ENCODE measurements at regions not wholly inside any gene's neighbourhood (a gene's known extent, or its start where the extent isn't known, plus 50 kb on each side); places are given as distances from the start of the nearest gene placed in this dataset.
"Not testable (repeated sequence)": the region's sequence is repeated elsewhere in the genome, so short reads cannot be mapped to it uniquely, and the experiment has no call there.

- Histone ChIP-seq H3K4me2 (ENCODE audit: insufficient read depth, low read length) (no peak overlapping the region), H3K9me1 (replicated peaks; ENCODE audit: control insufficient read depth, extremely low read depth, insufficient read depth, low read length) (no peaks in the 10 kb centered on the region), H4K20me1 (replicated peaks; ENCODE audit: control insufficient read depth, extremely low read depth, insufficient read depth, low read length) (no peaks in the 10 kb centered on the region), H3K27me3 (ENCODE audit: control insufficient read depth in 2 of 2, insufficient read depth in 2 of 2, low read length in 2 of 2) (no peaks in the 10 kb centered on the region), H3K36me3 (ENCODE audit: control insufficient read depth in 2 of 2, extremely low read depth in 1 of 2, insufficient read depth in 2 of 2, low read length in 2 of 2) (no peaks in the 10 kb centered on the region), H3K4me1 (ENCODE audit: control insufficient read depth, extremely low read depth, insufficient read depth, low read length) (no peaks in the 10 kb centered on the region), H3K9me3 (replicated peaks; ENCODE audit: control insufficient read depth, insufficient read depth, low read length) (peaks cover 2% of the 10 kb centered on the region), H2AFZ (ENCODE audit: low read depth, low read length) (no peak overlapping the region), H3K79me2 (ENCODE audit: control insufficient read depth, insufficient read depth, low read length) (no peaks in the 10 kb centered on the region), H3K27ac (ENCODE audit: insufficient read depth, low read depth, low read length) (no peak overlapping the region), H3K9ac (replicated peaks; ENCODE audit: extremely low read depth, insufficient read depth, low read length) (no peak overlapping the region), H3K4me3 (replicated peaks in 1 of 3; ENCODE audit: insufficient read depth in 1 of 3, low read depth in 1 of 3, low read length in 3 of 3) (no peak overlapping the region)
- no peak for TF ChIP-seq FOS (IDR thresholded peaks at IDR 0.05; ENCODE audit: borderline replicate concordance, insufficient read depth, low read length)
- no peak for TF ChIP-seq POLR2A (IDR thresholded peaks at IDR 0.05; ENCODE audit: low read depth, low read length)
- no peak for TF ChIP-seq EZH2 (IDR thresholded peaks at IDR 0.05; ENCODE audit: borderline replicate concordance, low read depth, low read length, severe bottlenecking)
- TF ChIP-seq POLR2AphosphoS5 (IDR thresholded peaks at IDR 0.05; ENCODE audit: insufficient read depth, low read depth, low read length): no peak
- TF ChIP-seq, protein P1, sequence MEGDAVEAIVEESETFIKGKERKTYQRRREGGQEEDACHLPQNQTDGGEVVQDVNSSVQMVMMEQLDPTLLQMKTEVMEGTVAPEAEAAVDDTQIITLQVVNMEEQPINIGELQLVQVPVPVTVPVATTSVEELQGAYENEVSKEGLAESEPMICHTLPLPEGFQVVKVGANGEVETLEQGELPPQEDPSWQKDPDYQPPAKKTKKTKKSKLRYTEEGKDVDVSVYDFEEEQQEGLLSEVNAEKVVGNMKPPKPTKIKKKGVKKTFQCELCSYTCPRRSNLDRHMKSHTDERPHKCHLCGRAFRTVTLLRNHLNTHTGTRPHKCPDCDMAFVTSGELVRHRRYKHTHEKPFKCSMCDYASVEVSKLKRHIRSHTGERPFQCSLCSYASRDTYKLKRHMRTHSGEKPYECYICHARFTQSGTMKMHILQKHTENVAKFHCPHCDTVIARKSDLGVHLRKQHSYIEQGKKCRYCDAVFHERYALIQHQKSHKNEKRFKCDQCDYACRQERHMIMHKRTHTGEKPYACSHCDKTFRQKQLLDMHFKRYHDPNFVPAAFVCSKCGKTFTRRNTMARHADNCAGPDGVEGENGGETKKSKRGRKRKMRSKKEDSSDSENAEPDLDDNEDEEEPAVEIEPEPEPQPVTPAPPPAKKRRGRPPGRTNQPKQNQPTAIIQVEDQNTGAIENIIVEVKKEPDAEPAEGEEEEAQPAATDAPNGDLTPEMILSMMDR (IDR thresholded peaks at IDR 0.05; ENCODE audit: extremely low read depth in 1 of 2, insufficient read depth in 1 of 2, low read depth in 1 of 2, low read length in 2 of 2): no peak
- TF ChIP-seq JUN (IDR thresholded peaks at IDR 0.05; ENCODE audit: borderline replicate concordance, insufficient read depth, insufficient read length, low read depth): no peak
- TF ChIP-seq MYC (IDR thresholded peaks at IDR 0.05; ENCODE audit: low read depth, low read length): no peak
- TF ChIP-seq, protein P2, sequence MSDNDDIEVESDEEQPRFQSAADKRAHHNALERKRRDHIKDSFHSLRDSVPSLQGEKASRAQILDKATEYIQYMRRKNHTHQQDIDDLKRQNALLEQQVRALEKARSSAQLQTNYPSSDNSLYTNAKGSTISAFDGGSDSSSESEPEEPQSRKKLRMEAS (IDR thresholded peaks at IDR 0.05; ENCODE audit: insufficient read depth, insufficient read length): no peak
- no peak for TF ChIP-seq GATA2 (IDR thresholded peaks at IDR 0.05; ENCODE audit: insufficient read depth, insufficient read length, low read depth, low read length)
- dilution Hi-C loops (cut with MboI; ENCODE audit: extremely low pct_ligation_motif_present, low sequenced_read_pairs): no loop called here
- DNase-seq (ENCODE audit: low read depth, low spot score) (no peak), FAIRE-seq (no peak)
- no TSS peak for BruUV-seq (replicated peaks)
- ChIA-PET CTCF (no interaction called here), POLR2A (no interaction called here)
- intact Hi-C loops (cut with micrococcal nuclease): no loop called here
Measured at GRCh38 chr13:93039131-93039530, 187.5 kb upstream of the GPC6 start.

- FAIRE-seq; BruUV-seq (replicated peaks); H3K36me3 ChIP-seq (ENCODE audit: control insufficient read depth in 2 of 2, extremely low read depth in 1 of 2, insufficient read depth in 2 of 2, low read length in 2 of 2); DNase-seq (ENCODE audit: low read depth, low spot score); H3K9me1 ChIP-seq (replicated peaks; ENCODE audit: control insufficient read depth, extremely low read depth, insufficient read depth, low read length); H3K4me2 ChIP-seq (ENCODE audit: insufficient read depth, low read length); CTCF ChIA-PET; H2AFZ ChIP-seq (ENCODE audit: low read depth, low read length); POLR2A ChIA-PET; H3K9me3 ChIP-seq (replicated peaks; ENCODE audit: control insufficient read depth, insufficient read depth, low read length); H3K27ac ChIP-seq (ENCODE audit: insufficient read depth, low read depth, low read length); intact Hi-C loops (cut with micrococcal nuclease); dilution Hi-C loops (cut with MboI; ENCODE audit: extremely low pct_ligation_motif_present, low sequenced_read_pairs); H4K20me1 ChIP-seq (replicated peaks; ENCODE audit: control insufficient read depth, extremely low read depth, insufficient read depth, low read length); H3K9ac ChIP-seq (replicated peaks; ENCODE audit: extremely low read depth, insufficient read depth, low read length); H3K79me2 ChIP-seq (ENCODE audit: control insufficient read depth, insufficient read depth, low read length); H3K4me1 ChIP-seq (ENCODE audit: control insufficient read depth, extremely low read depth, insufficient read depth, low read length); H3K4me3 ChIP-seq (replicated peaks in 1 of 3; ENCODE audit: insufficient read depth in 1 of 3, low read depth in 1 of 3, low read length in 3 of 3); H3K27me3 ChIP-seq (ENCODE audit: control insufficient read depth in 2 of 2, insufficient read depth in 2 of 2, low read length in 2 of 2): not testable (repeated sequence)
Measured at GRCh38 chr13:93041566-93041965, 185.0 kb upstream of the GPC6 start.

Measured in endothelial cell of umbilical vein (primary cell).